HG03108 (cell line): ENCODE measurements at regions not wholly inside any gene's neighbourhood (a gene's known extent, or its start where the extent isn't known, plus 50 kb on each side); places are given as distances from the start of the nearest gene placed in this dataset.
A peak's percentile ranks its signal among the peaks of the same experiment; 100 is the strongest.

ENCODE experiments used
- ATAC-seq: cut with Tn5 transposase; IDR thresholded peaks from one replicate; pipeline ENCODE4 v1.9.1; 2021; ENCODE audit warnings: moderate library complexity; ENCODE audit not compliant: unreplicated experiment

DNA sequence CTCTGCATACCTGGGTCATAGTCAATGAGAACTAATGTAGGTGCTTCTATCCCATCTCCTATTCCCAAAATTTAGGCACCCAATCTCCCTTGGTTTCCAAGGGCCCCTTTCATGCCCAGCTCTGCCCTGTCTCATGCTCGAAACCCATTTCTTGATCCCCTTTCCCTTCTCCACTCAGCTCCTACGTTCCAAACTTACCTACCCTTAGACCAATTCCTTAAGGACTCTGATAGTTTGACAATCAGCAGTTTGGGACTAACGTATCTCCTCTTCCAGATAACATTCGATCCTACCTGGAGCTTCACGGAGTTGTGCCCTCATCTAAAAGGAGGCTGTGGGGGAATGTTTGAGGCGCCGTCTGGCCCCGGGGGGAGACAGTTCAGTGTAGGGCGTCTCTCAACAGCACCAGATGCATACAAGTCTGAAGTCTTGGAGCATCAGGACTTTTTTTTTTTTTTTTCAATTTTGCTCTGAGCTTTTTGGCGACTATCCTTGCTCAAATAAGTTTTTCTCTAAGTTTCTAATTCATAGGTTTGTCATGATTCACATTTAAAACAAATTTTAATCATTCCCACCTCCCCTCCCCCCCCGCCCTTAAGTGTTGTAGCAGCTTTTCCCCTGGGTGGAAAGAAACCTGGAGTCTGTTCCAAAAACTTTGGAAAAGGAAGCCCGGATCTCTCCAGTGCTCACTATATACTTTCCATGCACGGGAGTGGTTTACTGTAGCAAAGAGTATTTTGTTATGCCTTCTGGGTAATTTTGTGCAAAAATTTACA is 141.2 kb upstream of the LGALSL start:
- no peak for ATAC-seq

GRCh38 chr2:64313398-64313723 is 140.6 kb upstream of the LGALSL start:
- ATAC-seq = no peak

- no peak for ATAC-seq
These were observed 138.5 kb upstream of the LGALSL start for GRCh38 chr2:64315291-64315960.

- no peak for ATAC-seq
These were observed 136.1 kb upstream of the LGALSL start for GRCh38 chr2:64317707-64318475.

DNA sequence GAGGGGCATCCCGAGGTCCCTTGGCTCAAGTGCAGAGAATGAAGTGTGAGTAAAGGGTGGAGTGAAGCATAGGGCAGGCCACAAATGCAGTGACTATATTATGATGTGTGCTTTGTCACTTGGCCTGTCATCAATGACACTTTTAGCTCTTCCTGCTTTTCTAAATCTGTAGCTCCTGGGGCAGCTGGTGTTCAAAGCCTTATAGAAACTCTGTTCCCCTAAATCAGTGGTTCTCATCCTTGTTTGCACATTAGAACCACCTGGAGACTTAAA is 135.6 kb upstream of the LGALSL start:
- ATAC-seq = no peak

DNA sequence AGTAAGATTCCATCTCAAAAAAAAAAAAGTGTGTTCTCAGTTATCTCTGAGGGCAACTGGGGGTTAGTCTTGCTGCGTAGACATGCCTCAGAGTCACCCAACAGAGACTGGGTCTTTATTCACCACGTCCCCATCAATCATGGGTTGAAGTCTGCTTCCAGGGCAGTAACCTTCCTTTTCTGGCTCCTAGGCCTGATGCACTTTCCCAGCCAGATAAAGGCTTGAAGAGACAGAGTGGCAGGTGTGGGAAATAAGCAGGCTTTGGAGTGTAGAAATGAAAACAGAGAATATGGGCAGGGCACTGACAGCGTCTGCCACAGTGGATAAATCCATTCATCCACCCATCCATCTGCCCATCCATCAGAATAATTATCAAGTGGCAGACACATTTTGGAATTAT is 134.1 kb upstream of the LGALSL start:
- ATAC-seq = no peak

DNA sequence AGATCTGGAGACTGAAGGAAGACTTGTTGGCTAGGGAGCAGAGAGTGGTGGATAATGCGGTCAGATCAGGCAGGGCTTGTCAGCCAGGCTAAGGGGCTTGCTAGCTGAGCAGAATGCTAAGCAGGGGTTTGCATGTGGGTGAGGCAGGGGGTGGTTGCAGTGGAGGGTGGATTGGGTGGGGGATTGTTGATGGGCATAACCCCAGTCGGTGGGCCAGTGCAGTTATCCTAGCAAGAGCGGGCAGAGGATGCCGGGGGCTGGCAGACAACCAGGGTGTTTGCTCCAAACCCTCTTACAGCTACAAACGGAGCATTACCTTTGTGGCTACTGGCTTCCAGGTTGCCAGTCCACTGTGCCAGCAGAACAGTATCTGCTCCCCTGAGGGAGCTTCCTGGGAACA is 131.5 kb upstream of the LGALSL start:
- ATAC-seq = no peak

DNA sequence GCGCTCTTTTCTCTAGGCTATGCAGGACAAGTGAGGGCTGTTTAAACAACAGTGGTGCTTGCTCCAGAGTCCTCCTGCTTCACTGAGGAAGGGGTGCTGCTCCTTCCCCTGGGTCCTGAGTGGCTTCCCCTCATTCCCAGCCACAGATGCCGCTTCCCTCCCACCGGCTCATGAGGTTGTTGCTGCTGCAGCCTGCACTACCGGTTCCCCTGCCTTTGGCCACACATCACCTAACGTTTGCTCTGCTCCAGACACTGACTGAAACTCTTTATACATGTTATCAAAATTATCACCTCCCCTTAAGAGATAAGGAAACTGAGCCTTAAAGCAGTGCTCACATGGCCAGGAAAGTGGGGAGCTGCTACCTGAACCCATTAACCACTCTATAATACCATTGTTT is 130.8 kb upstream of the LGALSL start:
- no peak for ATAC-seq

GRCh38 chr2:64324746-64325410 is 129.1 kb upstream of the LGALSL start:
- ATAC-seq = no peak

DNA sequence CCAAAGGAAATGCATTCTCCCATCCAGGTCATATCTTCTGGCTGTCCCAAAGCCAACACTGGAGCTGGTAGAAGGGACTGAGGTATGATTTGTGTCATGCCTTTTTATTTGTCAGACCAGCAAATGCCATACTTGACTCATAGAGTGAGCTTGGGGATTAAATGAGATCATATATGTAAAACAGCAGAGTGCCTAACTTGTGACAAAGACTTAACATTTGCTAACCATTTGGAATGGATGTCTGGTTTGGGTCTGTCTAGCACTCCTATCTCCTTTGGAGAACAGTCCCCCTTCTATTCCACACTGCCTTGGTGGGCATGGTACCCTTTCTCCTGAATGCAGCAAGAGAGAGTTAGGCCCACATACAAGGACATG is 128.5 kb upstream of the LGALSL start:
- ATAC-seq = no peak

GRCh38 chr2:64325852-64326577 is 127.9 kb upstream of the LGALSL start:
- ATAC-seq = peak; percentile 86

DNA sequence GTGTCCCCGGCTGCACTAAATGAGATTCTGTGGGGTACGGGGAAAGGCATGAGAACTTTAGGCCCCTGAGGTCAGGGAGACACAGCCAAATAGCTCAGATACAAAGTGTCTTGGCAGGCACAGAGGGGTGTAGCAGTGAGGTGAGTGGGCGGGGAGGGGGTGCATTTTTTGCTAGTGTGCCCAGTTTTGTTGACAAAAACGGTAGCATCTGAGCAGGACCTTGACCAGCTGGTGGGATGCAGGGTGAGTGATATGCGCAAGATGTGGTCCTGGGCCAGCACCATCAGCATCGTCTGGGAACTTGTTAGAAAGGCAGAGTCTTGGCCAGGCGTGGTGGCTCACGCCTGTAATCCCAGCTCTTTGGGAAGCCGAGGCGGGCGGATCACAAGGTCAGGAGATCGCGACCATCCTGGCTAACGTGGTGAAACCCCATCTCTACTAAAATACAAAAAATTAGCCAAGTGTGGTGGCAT is 127.3 kb upstream of the LGALSL start:
- no peak for ATAC-seq

DNA sequence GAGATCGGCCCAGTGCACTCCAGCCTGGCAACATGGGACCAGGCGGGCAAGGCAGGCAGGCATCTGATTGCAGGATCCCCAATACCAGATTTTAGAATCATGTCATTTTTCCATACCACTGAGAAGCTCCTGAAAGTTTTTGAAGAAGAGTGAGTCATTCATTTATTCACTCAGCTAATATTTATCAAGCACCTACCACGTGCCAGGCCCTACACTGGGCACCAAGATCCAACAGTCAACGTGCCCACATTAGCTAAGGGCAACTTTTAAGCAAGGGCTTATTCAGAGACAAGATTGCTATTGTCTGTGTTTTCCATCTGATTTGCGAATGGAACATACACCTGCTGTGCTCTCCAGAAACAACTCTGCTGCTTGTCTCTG is 126.8 kb upstream of the LGALSL start:
- ATAC-seq = no peak

DNA sequence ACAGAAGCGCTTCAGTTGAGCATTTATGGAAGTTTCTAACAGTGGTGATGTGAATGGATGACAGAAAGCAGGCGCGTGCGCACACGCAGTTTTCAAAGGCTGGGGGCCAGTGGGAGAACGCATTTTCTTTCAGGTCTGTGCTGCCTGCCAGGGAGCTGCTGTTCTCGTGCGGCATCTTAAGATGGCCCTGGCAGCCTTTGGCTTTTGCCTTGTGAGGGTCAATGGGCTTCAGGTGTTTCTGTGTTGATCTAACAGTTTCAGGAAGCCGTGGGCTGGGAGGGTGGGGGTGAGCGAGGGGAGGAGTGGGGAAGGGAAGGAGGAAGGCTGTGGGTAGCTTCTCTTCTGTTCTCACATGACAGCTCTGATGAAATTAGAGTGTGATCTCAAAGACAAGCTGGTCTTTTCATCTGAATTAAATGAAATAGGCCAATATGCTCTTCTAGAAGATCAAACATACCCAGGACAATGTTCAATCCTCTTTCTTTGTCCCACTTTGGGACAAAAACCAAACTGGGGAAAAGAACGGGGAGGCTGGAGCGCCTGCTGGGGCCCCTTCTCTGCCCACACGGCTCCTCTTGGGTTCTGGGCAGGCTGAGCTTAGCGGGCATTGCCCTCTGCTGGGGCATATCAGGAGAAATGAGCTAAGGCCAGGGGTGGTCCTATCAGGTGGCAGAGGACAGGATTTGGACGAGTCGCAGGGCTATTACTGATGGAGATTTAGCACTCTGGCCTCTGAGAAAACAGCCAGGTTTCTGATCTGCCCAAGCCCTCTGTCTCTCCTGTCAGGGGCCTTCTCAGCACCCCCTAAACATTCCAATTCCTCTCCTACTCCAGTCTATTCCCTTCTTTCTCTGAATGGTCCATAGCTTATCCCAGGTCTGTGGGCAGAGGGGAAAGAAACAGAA is 126.2 kb upstream of the LGALSL start:
- no peak for ATAC-seq

DNA sequence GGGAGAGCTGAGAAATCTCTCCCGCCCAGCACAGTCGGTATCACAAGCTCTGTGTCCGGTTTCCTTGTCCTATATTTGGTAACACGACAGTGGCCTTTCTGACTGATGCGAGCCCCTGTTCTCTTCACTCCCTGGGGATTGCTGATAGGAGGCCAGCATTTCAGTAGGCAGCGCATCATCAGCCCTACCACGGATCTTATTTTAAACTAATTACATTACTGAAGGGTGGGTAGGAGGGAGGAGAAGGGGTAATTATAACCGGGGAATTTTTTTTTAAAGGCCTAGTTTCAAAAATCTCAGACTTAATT is 125.6 kb upstream of the LGALSL start:
- no peak for ATAC-seq

- ATAC-seq = no peak
These were observed 125.2 kb upstream of the LGALSL start for GRCh38 chr2:64328756-64329155.

DNA sequence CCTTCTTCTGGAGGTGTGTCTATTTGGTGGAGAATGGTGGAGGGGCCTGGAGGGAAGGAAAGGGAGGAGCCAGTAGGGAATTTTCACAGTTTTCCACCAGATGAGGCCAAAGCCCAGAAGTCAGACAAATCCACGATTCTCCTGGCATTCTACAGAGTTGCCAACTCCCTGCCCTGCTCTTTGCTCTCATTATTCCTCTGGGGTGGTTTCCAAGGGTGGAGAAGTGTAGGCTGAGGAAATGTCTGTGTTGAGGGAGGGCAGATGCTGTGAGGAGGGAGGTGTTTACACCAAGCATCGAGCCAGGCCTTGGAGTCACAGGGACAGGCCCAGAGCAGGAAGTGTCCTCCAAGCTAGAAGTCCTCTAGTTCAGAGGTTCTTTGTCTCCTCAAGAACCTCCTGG is 124.1 kb upstream of the LGALSL start:
- no peak for ATAC-seq

- no peak for ATAC-seq
These were observed 123.5 kb upstream of the LGALSL start for GRCh38 chr2:64330281-64331113.

- ATAC-seq = no peak
These were observed 122.8 kb upstream of the LGALSL start for GRCh38 chr2:64331114-64331645.
